Middle frontal gyrus (tissue), 1 donor: ENCODE measurements at regions not wholly inside any gene's neighbourhood (a gene's known extent, or its start where the extent isn't known, plus 50 kb on each side); places are given as distances from the start of the nearest gene placed in this dataset.

Source experiments
- DNase-seq: peaks from one replicate; pipeline ENCODE4 v3.0.0-alpha.2; 2015; ENCODE audit warnings: low spot score; ENCODE audit errors: extremely low spot score

- no peak for DNase-seq
These were observed 342.7 kb downstream of the SMOC2 start for GRCh38 chr6:168783720-168784119.

- DNase-seq, result no peak
These were observed 341.3 kb downstream of the SMOC2 start for GRCh38 chr6:168782187-168782751.

- DNase-seq, result no peak
These were observed 337.2 kb downstream of the SMOC2 start for GRCh38 chr6:168778201-168778600.

GRCh38 chr6:168774381-168774780, 333.4 kb downstream of the SMOC2 start:
- no peak for DNase-seq

- no peak for DNase-seq
These were observed 332.8 kb downstream of the SMOC2 start for GRCh38 chr6:168773788-168774187.

GRCh38 chr6:168765752-168766151, 324.8 kb downstream of the SMOC2 start:
- DNase-seq, result no peak

- no peak for DNase-seq
These were observed 315.1 kb downstream of the SMOC2 start for GRCh38 chr6:168756009-168756634.

GRCh38 chr6:168746643-168747042, 305.7 kb downstream of the SMOC2 start:
- no peak for DNase-seq

- DNase-seq, result no peak
These were observed 305.0 kb downstream of the SMOC2 start for GRCh38 chr6:168746013-168746412.

GRCh38 chr6:168744861-168745260, 303.9 kb downstream of the SMOC2 start:
- DNase-seq, result no peak

GRCh38 chr6:168741942-168742782, 301.2 kb downstream of the SMOC2 start:
- DNase-seq, result no peak

- DNase-seq, result no peak
These were observed 300.3 kb downstream of the SMOC2 start for GRCh38 chr6:168741305-168741704.

- no peak for DNase-seq
These were observed 298.4 kb downstream of the SMOC2 start for GRCh38 chr6:168739381-168739780.

GRCh38 chr6:168737481-168737880, 296.5 kb downstream of the SMOC2 start:
- no peak for DNase-seq

- no peak for DNase-seq
These were observed 296.0 kb downstream of the SMOC2 start for GRCh38 chr6:168737014-168737413.

- no peak for DNase-seq
These were observed 295.1 kb downstream of the SMOC2 start for GRCh38 chr6:168736039-168736438.

- DNase-seq, result no peak
These were observed 294.4 kb downstream of the SMOC2 start for GRCh38 chr6:168735268-168735949.

- no peak for DNase-seq
These were observed 293.5 kb downstream of the SMOC2 start for GRCh38 chr6:168734523-168734922.

GRCh38 chr6:168732676-168733075, 291.7 kb downstream of the SMOC2 start:
- DNase-seq, result no peak

- no peak for DNase-seq
These were observed 290.1 kb downstream of the SMOC2 start for GRCh38 chr6:168730931-168731716.

- no peak for DNase-seq
These were observed 287.1 kb downstream of the SMOC2 start for GRCh38 chr6:168728056-168728455.
